ENCODE measurements at regions not wholly inside any gene's neighbourhood (a gene's known extent, or its start where the extent isn't known, plus 50 kb on each side); places are given as distances from the start of the nearest gene placed in this dataset.

DNA sequence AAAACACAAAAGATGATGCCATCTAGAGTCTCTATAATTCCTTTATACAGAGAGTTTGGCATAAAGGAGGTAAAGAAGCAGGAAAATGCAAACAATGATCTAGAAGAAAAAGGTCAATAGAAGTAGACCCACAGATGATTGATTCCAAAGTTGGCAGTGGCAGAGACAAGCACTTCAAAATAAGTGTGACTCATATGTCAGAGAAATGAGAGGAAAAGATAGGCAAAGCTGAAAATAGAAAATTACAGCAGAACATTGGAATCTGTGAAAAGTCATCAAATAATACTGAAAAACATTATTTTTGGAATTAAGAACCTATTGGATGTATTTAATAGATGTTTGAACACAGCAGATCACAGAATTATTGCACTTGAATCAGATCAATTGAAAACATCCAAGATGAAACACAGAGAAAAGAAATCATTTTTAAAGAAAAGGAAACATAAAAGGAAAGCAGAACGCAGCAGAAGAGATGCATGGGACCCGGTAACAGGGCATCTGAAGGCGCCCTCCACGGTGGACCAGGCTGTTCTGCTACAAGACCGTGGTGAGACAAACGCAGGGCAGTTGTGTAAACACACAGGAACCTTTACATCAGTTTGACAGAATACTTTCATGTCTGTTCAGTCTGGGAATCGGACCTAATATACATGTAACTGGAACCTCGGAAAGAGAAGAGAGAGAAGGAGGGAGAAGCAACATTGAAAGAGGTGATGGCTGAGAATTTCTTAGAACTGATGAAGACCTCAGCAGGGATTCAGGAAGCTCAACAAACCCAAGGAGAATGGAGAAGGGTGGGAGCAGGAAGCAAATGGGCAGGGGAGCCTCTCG, 74.6 kb upstream of the GPC1 start:
- H3K27me3 Mint-ChIP-seq, result peaks cover 12% of the 10 kb centered on the region
- no peak overlapping the region for H3K27ac Mint-ChIP-seq
- ATAC-seq, result no peak
- peaks cover 2% of the 10 kb centered on the region for H3K36me3 Mint-ChIP-seq (ENCODE audit: low read depth)
- H3K9me3 ChIP-seq (ENCODE audit: control insufficient read depth, low read length, poor library complexity, severe bottlenecking), result no peaks in the 10 kb centered on the region
- H3K4me3 Mint-ChIP-seq, result no peak overlapping the region
- no peaks in the 10 kb centered on the region for H3K4me1 Mint-ChIP-seq
- DNase-seq, result no peak

DNA sequence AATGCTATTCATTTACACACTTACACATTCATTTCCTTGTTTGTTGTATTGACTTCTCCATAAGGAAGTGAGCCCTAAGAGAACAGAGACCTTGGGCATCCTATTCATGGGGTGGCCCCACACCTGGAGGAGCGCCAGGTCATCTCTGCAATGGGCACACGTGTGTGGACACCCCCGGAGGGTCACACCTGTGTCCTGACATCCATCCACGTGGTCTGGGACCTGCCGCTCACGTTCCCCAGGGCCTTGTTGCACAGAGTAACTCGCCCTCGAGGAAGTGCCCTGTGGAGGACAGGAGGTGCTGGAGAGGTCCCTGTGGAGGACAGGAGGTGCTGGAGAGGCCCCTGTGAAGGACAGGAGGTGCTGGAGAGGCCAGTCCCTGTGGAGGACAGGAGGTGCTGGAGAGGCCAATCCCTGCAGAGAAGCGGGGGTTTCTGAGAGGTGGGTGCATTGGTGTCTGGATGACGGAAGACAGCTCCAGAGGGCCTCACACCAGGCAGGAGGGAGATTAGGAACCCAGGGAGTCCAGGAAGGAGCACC, 73.2 kb upstream of the GPC1 start:
- H3K9me3 ChIP-seq (ENCODE audit: control insufficient read depth, low read length, poor library complexity, severe bottlenecking), result no peaks in the 10 kb centered on the region
- DNase-seq, result no peak
- no peak for ATAC-seq
- Mint-ChIP-seq H3K4me1 (no peaks in the 10 kb centered on the region), H3K27ac (no peak overlapping the region), H3K27me3 (peaks cover 6% of the 10 kb centered on the region), H3K36me3 (ENCODE audit: low read depth) (no peaks in the 10 kb centered on the region), H3K4me3 (no peak overlapping the region)

- no peaks in the 10 kb centered on the region for H3K9me3 ChIP-seq (ENCODE audit: control insufficient read depth, low read length, poor library complexity, severe bottlenecking)
- H3K27ac Mint-ChIP-seq, result no peak overlapping the region
- no peaks in the 10 kb centered on the region for H3K36me3 Mint-ChIP-seq (ENCODE audit: low read depth)
- DNase-seq (no peak), ATAC-seq (no peak)
- no peaks in the 10 kb centered on the region for H3K4me1 Mint-ChIP-seq
- peaks cover 6% of the 10 kb centered on the region for H3K27me3 Mint-ChIP-seq
- H3K4me3 Mint-ChIP-seq, result no peak overlapping the region
Observed at GRCh38 chr2:240362826-240363745, 72.4 kb upstream of the GPC1 start.

DNA sequence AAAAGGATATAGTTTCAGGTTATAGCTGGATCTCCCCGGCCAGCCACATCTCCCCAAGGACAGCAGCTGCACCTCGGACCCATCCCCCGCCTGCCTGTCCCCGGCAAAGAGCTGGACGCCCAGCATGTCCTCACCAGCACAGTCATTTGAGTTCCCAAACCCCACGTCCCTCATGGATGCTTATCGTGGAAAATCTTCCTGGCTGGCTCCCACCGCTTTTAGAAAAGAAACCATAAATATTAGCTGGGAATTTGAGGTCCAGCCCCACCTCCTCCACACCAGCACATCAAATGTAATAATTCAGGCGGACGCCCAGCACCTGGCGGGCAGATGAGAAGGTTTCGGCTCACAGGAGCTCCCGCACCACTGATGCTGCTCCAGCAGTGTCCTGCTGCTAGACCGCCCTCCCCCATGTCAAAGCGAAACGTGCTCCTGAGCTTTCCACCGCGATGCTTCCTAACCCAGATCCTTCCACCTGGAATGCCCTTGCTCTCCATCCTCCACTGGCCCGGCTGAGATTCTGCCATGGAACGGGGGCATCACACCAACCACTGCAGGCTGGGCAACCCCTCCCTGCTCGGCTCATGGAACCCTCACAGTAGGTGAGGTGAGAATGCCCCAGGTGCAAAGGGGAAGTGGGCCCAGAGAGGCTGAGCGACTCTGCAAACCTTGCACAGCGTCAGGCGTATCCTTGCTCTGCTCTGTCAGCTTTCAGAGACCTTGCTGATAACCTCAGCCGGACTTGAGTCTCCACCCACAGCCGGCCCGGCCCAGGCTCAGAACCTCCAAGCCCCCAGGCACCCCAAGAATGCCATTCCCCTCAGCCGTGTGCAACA, 71.5 kb upstream of the GPC1 start:
- ATAC-seq (no peak), DNase-seq (no peak)
- no peaks in the 10 kb centered on the region for H3K9me3 ChIP-seq (ENCODE audit: control insufficient read depth, low read length, poor library complexity, severe bottlenecking)
- Mint-ChIP-seq H3K27ac (no peak overlapping the region), H3K4me3 (no peak overlapping the region), H3K27me3 (peaks cover 6% of the 10 kb centered on the region), H3K4me1 (no peaks in the 10 kb centered on the region), H3K36me3 (ENCODE audit: low read depth) (no peaks in the 10 kb centered on the region)

GRCh38 chr2:240364582-240364960, 70.9 kb upstream of the GPC1 start:
- no peak for ATAC-seq
- DNase-seq, result no peak
- Mint-ChIP-seq H3K27me3 (peaks cover 6% of the 10 kb centered on the region), H3K4me3 (no peak overlapping the region), H3K4me1 (no peaks in the 10 kb centered on the region), H3K36me3 (ENCODE audit: low read depth) (no peaks in the 10 kb centered on the region), H3K27ac (no peak overlapping the region)
- no peaks in the 10 kb centered on the region for H3K9me3 ChIP-seq (ENCODE audit: control insufficient read depth, low read length, poor library complexity, severe bottlenecking)

- H3K9me3 ChIP-seq (ENCODE audit: control insufficient read depth, low read length, poor library complexity, severe bottlenecking), result no peaks in the 10 kb centered on the region
- H3K27me3 Mint-ChIP-seq, result peaks cover 6% of the 10 kb centered on the region
- no peaks in the 10 kb centered on the region for H3K36me3 Mint-ChIP-seq (ENCODE audit: low read depth)
- H3K4me3 Mint-ChIP-seq, result no peak overlapping the region
- H3K27ac Mint-ChIP-seq, result no peak overlapping the region
- no peak for DNase-seq
- no peak for ATAC-seq
- no peaks in the 10 kb centered on the region for H3K4me1 Mint-ChIP-seq
Observed at GRCh38 chr2:240364961-240365775, 70.3 kb upstream of the GPC1 start.

- Mint-ChIP-seq H3K36me3 (ENCODE audit: low read depth) (no peaks in the 10 kb centered on the region), H3K27ac (no peak overlapping the region), H3K27me3 (peaks cover 8% of the 10 kb centered on the region), H3K4me3 (no peak overlapping the region), H3K4me1 (no peaks in the 10 kb centered on the region)
- no peaks in the 10 kb centered on the region for H3K9me3 ChIP-seq (ENCODE audit: control insufficient read depth, low read length, poor library complexity, severe bottlenecking)
- ATAC-seq (no peak), DNase-seq (no peak)
Observed at GRCh38 chr2:240365971-240366471, 69.4 kb upstream of the GPC1 start.

DNA sequence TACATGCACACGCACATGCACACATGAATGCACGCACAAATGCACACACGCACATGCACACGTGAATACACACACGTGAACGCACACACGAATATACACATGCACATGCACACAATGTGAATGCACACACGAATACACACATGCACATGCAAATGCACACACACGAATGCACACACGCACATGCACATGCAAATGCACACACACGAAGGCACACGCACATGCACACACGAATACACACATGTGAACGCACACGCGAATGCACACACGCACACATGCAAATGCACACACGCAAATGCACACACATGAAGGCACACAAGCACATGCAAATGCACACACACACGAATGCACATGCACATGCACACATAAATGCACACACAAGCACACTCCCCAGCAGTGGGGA, 68.6 kb upstream of the GPC1 start:
- H3K27me3 Mint-ChIP-seq, result peaks cover 12% of the 10 kb centered on the region
- H3K36me3 Mint-ChIP-seq (ENCODE audit: low read depth), result no peaks in the 10 kb centered on the region
- DNase-seq (no peak), ATAC-seq (no peak)
- H3K4me1 Mint-ChIP-seq, result no peaks in the 10 kb centered on the region
- H3K27ac Mint-ChIP-seq, result no peak overlapping the region
- no peaks in the 10 kb centered on the region for H3K9me3 ChIP-seq (ENCODE audit: control insufficient read depth, low read length, poor library complexity, severe bottlenecking)
- no peak overlapping the region for H3K4me3 Mint-ChIP-seq

DNA sequence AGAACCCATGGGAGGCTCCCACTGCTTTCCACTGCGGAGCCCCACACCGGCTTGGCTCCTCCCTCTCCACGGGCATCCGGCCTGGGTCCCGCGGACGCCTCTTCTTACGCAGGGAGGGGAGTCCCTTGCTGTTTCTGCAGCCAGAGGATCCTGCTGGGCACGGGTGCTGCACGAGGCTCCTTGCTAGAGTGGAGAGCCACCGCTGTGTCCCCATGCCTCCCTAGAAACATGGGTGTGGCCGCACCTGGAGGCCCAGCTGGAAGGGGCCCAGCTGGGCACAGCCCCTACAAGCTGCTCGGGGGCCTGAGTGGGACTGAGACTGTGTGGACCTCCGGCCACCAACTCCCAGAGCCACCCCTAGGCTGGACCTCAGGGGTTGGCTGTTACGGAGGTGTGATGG, 67.7 kb upstream of the GPC1 start:
- Mint-ChIP-seq H3K36me3 (ENCODE audit: low read depth) (no peaks in the 10 kb centered on the region), H3K27ac (no peak overlapping the region), H3K4me1 (no peaks in the 10 kb centered on the region), H3K4me3 (no peak overlapping the region), H3K27me3 (peaks cover 12% of the 10 kb centered on the region)
- no peaks in the 10 kb centered on the region for H3K9me3 ChIP-seq (ENCODE audit: control insufficient read depth, low read length, poor library complexity, severe bottlenecking)
- ATAC-seq (no peak), DNase-seq (no peak)

- Mint-ChIP-seq H3K36me3 (ENCODE audit: low read depth) (no peaks in the 10 kb centered on the region), H3K4me3 (no peak overlapping the region), H3K27me3 (peaks cover 12% of the 10 kb centered on the region), H3K4me1 (no peaks in the 10 kb centered on the region), H3K27ac (no peak overlapping the region)
- ATAC-seq (no peak), DNase-seq (no peak)
- H3K9me3 ChIP-seq (ENCODE audit: control insufficient read depth, low read length, poor library complexity, severe bottlenecking), result no peaks in the 10 kb centered on the region
Observed at GRCh38 chr2:240368781-240369331, 66.6 kb upstream of the GPC1 start.

- ATAC-seq (no peak), DNase-seq (no peak)
- H3K4me3 Mint-ChIP-seq, result no peak overlapping the region
- no peaks in the 10 kb centered on the region for H3K4me1 Mint-ChIP-seq
- no peak overlapping the region for H3K27ac Mint-ChIP-seq
- H3K27me3 Mint-ChIP-seq, result peaks cover 7% of the 10 kb centered on the region
- no peaks in the 10 kb centered on the region for H3K36me3 Mint-ChIP-seq (ENCODE audit: low read depth)
- no peaks in the 10 kb centered on the region for H3K9me3 ChIP-seq (ENCODE audit: control insufficient read depth, low read length, poor library complexity, severe bottlenecking)
Observed at GRCh38 chr2:240369335-240369734, 66.1 kb upstream of the GPC1 start.

Measured in T-helper 17 cell (primary cell).